ENCODE measurements at regions not wholly inside any gene's neighbourhood (a gene's known extent, or its start where the extent isn't known, plus 50 kb on each side); places are given as distances from the start of the nearest gene placed in this dataset.

DNA sequence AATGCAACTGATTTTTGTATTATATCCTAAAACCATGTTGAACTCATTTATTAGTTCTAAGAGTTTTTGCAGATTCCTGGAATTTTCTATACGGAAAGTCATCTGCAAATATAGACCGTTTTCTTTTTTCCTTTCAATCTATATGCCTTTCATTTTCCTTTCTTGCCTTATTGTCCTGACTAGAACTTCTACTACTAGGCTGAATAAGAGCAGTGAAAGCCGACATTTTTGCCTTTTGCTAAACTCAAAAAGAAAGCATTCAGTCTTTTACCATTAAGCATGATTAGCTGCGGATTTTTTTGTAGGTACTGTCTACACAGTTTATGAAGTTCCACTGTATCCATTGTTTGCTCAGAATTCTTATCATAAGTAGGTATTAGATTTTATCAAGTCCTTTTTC lies 328.4 kb downstream of the TEX29 start:
- no peak for DNase-seq
- H3K4me1 ChIP-seq: no peaks in the 10 kb centered on the region
- H3K27ac ChIP-seq: no peak overlapping the region
- H3K4me3 ChIP-seq: no peak overlapping the region
- peaks cover 3 to 64% of the 10 kb centered on the region in 2 donors for H3K27me3 ChIP-seq
- TF ChIP-seq, protein P1, sequence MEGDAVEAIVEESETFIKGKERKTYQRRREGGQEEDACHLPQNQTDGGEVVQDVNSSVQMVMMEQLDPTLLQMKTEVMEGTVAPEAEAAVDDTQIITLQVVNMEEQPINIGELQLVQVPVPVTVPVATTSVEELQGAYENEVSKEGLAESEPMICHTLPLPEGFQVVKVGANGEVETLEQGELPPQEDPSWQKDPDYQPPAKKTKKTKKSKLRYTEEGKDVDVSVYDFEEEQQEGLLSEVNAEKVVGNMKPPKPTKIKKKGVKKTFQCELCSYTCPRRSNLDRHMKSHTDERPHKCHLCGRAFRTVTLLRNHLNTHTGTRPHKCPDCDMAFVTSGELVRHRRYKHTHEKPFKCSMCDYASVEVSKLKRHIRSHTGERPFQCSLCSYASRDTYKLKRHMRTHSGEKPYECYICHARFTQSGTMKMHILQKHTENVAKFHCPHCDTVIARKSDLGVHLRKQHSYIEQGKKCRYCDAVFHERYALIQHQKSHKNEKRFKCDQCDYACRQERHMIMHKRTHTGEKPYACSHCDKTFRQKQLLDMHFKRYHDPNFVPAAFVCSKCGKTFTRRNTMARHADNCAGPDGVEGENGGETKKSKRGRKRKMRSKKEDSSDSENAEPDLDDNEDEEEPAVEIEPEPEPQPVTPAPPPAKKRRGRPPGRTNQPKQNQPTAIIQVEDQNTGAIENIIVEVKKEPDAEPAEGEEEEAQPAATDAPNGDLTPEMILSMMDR (IDR thresholded peaks at IDR 0.05): no peak
- H3K36me3 ChIP-seq: no peaks in the 10 kb centered on the region
- intact Hi-C loops (cut with DNase I): no loop called here
- no peaks in the 10 kb centered on the region for H3K9me3 ChIP-seq
- ATAC-seq: no peak

DNA sequence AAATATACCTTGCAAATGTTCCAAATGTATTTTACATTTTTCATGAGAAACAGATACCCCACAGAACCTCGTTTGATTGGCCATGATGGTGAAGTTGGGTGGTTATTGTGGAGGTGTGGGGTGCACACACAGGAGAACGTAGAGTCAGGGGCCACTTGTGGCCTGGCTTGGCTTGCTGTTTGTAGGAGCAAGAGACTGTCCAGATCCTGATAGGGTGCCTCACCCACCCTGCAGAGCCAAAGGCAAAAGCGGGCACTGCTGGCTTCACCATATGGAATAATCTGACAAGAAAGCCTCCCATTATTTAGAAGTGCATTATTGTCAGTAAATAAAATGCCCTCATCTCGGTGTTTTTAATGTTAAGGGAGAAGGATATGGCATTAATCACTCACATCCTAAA lies 330.2 kb downstream of the TEX29 start:
- no peak overlapping the region for H3K27ac ChIP-seq
- intact Hi-C loops (cut with DNase I): no loop called here
- peaks cover 3 to 65% of the 10 kb centered on the region in 2 donors for H3K27me3 ChIP-seq
- no peaks in the 10 kb centered on the region for H3K9me3 ChIP-seq
- DNase-seq (no peak), ATAC-seq (no peak)
- TF ChIP-seq, protein P1 (IDR thresholded peaks at IDR 0.05): no peak
- H3K36me3 ChIP-seq: no peaks in the 10 kb centered on the region
- H3K4me1 ChIP-seq: no peaks in the 10 kb centered on the region
- no peak overlapping the region for H3K4me3 ChIP-seq

DNA sequence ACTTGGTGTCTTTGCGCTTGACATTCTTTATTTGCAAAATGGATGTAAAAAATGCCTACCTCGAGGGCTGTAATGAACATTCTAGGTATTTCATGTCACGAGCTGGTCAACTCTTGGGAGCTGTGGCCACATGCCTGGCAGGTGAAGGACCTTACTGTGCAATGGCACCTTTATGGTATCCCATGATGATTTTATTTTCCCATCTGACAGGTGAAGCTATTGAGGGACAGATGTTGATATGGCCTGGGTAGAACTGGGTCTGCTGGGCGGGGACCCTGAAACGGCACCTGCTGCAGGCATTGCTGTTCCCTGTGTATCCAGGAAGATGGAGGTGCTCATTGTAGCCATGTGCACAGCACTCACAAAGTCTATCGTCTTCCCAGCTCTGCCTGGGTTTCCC lies 332.2 kb downstream of the TEX29 start:
- intact Hi-C loops (cut with DNase I): no loop called here
- Histone ChIP-seq H3K4me1 (no peaks in the 10 kb centered on the region), H3K27me3 (peaks cover 3 to 56% of the 10 kb centered on the region in 2 donors), H3K27ac (no peak overlapping the region), H3K9me3 (no peaks in the 10 kb centered on the region), H3K4me3 (no peak overlapping the region), H3K36me3 (no peaks in the 10 kb centered on the region)
- DNase-seq (no peak), ATAC-seq (no peak)
- TF ChIP-seq, protein P1 (IDR thresholded peaks at IDR 0.05): no peak

DNA sequence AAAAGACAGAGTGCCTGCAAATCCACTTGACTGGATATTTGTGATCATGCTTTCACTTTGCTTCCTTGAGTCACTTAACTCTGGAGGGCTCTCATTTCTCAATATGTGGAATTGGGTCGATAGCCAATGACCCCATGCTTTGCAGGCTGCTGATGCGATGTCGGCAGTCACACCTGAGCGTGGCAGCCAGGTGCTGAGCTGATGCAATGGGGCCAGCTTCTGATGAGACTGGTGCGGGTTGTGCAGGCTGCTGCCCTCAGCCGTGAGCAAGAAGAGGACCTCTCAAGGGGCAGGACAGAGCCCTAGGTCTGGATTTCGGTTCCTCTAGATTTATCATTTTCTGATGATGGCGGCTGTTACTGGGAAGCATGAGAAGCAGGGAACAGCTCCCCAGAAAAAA lies 334.1 kb downstream of the TEX29 start:
- Histone ChIP-seq H3K4me3 (no peak overlapping the region), H3K9me3 (no peaks in the 10 kb centered on the region), H3K36me3 (no peaks in the 10 kb centered on the region), H3K27ac (no peak overlapping the region), H3K27me3 (peaks cover 3 to 70% of the 10 kb centered on the region in 2 donors), H3K4me1 (no peaks in the 10 kb centered on the region)
- DNase-seq: no peak
- no peak for ATAC-seq
- TF ChIP-seq, protein P1 (IDR thresholded peaks at IDR 0.05): no peak
- intact Hi-C loops (cut with DNase I): no loop called here

DNA sequence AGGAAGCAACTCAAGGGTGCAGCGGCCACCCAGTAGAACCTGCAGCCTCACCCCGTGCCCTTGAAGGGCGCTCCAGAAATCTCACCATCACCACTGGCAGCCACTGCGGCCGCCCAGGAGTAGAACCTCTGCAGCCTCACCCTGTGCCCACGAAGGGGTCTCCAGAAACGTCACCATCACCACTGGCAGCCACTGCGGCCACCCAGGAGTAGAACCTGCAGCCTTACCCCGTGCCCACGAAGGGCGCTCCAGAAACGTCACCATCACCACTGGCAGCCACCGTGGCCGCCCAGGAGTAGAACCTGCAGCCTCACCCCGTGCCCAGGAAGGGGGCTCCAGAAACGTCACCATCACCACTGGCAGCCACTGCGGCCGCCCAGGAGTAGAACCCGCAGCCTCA lies 336.0 kb downstream of the TEX29 start:
- Histone ChIP-seq H3K27ac (no peak overlapping the region), H3K4me3 (no peak overlapping the region), H3K4me1 (no peaks in the 10 kb centered on the region), H3K27me3 (peaks cover 3 to 58% of the 10 kb centered on the region in 2 donors), H3K36me3 (no peaks in the 10 kb centered on the region), H3K9me3 (no peaks in the 10 kb centered on the region)
- TF ChIP-seq, protein P1 (IDR thresholded peaks at IDR 0.05): no peak
- no peak for DNase-seq
- ATAC-seq: no peak
- intact Hi-C loops (cut with DNase I): no loop called here

All from left lung (tissue), 4 donors.